ENCODE measurements at regions not wholly inside any gene's neighbourhood (a gene's known extent, or its start where the extent isn't known, plus 50 kb on each side); places are given as distances from the start of the nearest gene placed in this dataset.

- TF ChIP-seq L3MBTL2 (conservative IDR thresholded peaks at IDR 0.05) (no peak), TARDBP (IDR thresholded peaks at IDR 0.05) (no peak), SP1 (IDR thresholded peaks at IDR 0.05) (no peak), BHLHE40 (IDR thresholded peaks at IDR 0.05; ENCODE audit: borderline replicate concordance) (no peak)
Observed at GRCh38 chr4:106507440-106507839, 138.9 kb upstream of the GIMD1 start.
